SK-N-SH (cell line): ENCODE measurements at regions not wholly inside any gene's neighbourhood (a gene's known extent, or its start where the extent isn't known, plus 50 kb on each side); places are given as distances from the start of the nearest gene placed in this dataset.

Experiments used
- CTCF ChIP-seq: fragments of 200-600 bp; sonication (generic); IDR thresholded peaks from 2 replicates; pipeline ENCODE4 v1.6.1; 2017; ENCODE audit warnings: antibody characterized with exemption, mild to moderate bottlenecking, moderate library complexity
- EP300 ChIP-seq, 2 experiments: IDR thresholded peaks; 2 replicates each; pipeline versions ENCODE4 v1.4.0 to v1.6.1; 2012; ENCODE audit warnings: borderline replicate concordance in 1 of 2, low read depth in 1 of 2, low read length in 1 of 2
- GABPA ChIP-seq: IDR thresholded peaks from 2 replicates; pipeline ENCODE4 v1.4.0; 2012; ENCODE audit warnings: low read depth, mild to moderate bottlenecking
- MXI1 ChIP-seq: IDR thresholded peaks from 2 replicates; pipeline ENCODE4 v1.6.1; 2012; ENCODE audit warnings: mild to moderate bottlenecking, low read depth, low read length, improper control_type of control experiment
- NFIC ChIP-seq: IDR thresholded peaks from 2 replicates; pipeline ENCODE4 v1.4.0; 2012; ENCODE audit warnings: borderline replicate concordance
- NRF1 ChIP-seq: IDR thresholded peaks from 2 replicates; pipeline ENCODE4 v1.6.1; 2012; ENCODE audit warnings: low read depth, mild to moderate bottlenecking, low read length
- POLR2AphosphoS5 ChIP-seq: IDR thresholded peaks from 2 replicates; pipeline ENCODE4 v1.6.1; 2012; ENCODE audit warnings: low read depth, low read length
- RCOR1 ChIP-seq: fragments of 150-350 bp; IDR thresholded peaks from 2 replicates; pipeline ENCODE4 v1.6.1; 2017; ENCODE audit warnings: antibody characterized with exemption, low read length
- RFX5 ChIP-seq: IDR thresholded peaks from 2 replicates; pipeline ENCODE4 v1.6.1; 2012; ENCODE audit warnings: mild to moderate bottlenecking, improper control_type of control experiment, low read length
- SIN3A ChIP-seq: IDR thresholded peaks from 2 replicates; pipeline ENCODE4 v1.6.1; 2012; ENCODE audit warnings: low read depth, mild to moderate bottlenecking, low read length, moderate library complexity, borderline replicate concordance
- TAF1 ChIP-seq: IDR thresholded peaks from 2 replicates; pipeline ENCODE4 v1.6.1; 2012; ENCODE audit warnings: low read depth, mild to moderate bottlenecking, low read length, moderate library complexity, borderline replicate concordance
- TCF12 ChIP-seq: IDR thresholded peaks from 2 replicates; pipeline ENCODE4 v1.4.0; 2012
- USF2 ChIP-seq: fragments of 150-350 bp; IDR thresholded peaks from 2 replicates; pipeline ENCODE4 v1.6.1; 2017; ENCODE audit warnings: antibody characterized with exemption, low read length, low read depth, borderline replicate concordance
- YY1 ChIP-seq: IDR thresholded peaks from 2 replicates; pipeline ENCODE4 v1.4.0; 2012; ENCODE audit warnings: low read depth, mild to moderate bottlenecking

GRCh38 chr9:33739398-33739797, 56.0 kb upstream of the PRSS3 start:
- TF ChIP-seq CTCF (no peak), POLR2AphosphoS5 (no peak), TAF1 (no peak), MXI1 (no peak), NFIC (no peak), GABPA (no peak), RCOR1 (no peak), YY1 (no peak), RFX5 (no peak), SIN3A (no peak), USF2 (no peak), EP300 (IDR thresholded peaks at IDR 0.05; ENCODE audit: borderline replicate concordance in 1 of 2, low read depth in 1 of 2, low read length in 1 of 2) (no peak), TCF12 (no peak), NRF1 (no peak)
